GM12878 (cell line): ENCODE measurements at regions not wholly inside any gene's neighbourhood (a gene's known extent, or its start where the extent isn't known, plus 50 kb on each side); places are given as distances from the start of the nearest gene placed in this dataset.

Experiments
- BCLAF1 ChIP-seq: fragments of 450-650 bp; IDR thresholded peaks from 2 replicates; pipeline ENCODE4 v1.6.1; 2017; ENCODE audit warnings: antibody characterized with exemption, mild to moderate bottlenecking, moderate library complexity
- CBX3 ChIP-seq: fragments of 200-600 bp; sonication (generic); IDR thresholded peaks from 2 replicates; pipeline ENCODE4 v1.6.1; 2016; ENCODE audit warnings: low read depth, borderline replicate concordance
- CREM ChIP-seq: IDR thresholded peaks from 2 replicates; pipeline ENCODE4 v1.6.1; 2014; ENCODE audit warnings: antibody characterized with exemption, low read depth
- CTCF ChIP-seq, 3 experiments: IDR thresholded peaks in 2 of 3; conservative IDR thresholded peaks in 1 of 3; 2 replicates each; pipeline ENCODE4 v1.5.1; 2011; ENCODE audit warnings: low read depth in 3 of 3, low read length in 3 of 3, mild to moderate bottlenecking in 3 of 3, control low read depth in 2 of 3, moderate library complexity in 2 of 3, inconsistent platforms in 1 of 3, mixed read lengths in 1 of 3; ENCODE audit not compliant: control insufficient read depth in 2 of 3, insufficient read depth in 1 of 3; ENCODE audit errors: extremely low read depth in 1 of 3
- DPF2 ChIP-seq: fragments of 450-650 bp; IDR thresholded peaks from 2 replicates; pipeline ENCODE4 v1.6.1; 2017; ENCODE audit warnings: mild to moderate bottlenecking
- IKZF1 ChIP-seq: fragments of 450-650 bp; conservative IDR thresholded peaks from 2 replicates; pipeline ENCODE4 v1.6.1; 2017; ENCODE audit warnings: antibody characterized with exemption, mild to moderate bottlenecking
- KAT2A ChIP-seq: conservative IDR thresholded peaks from 2 replicates; pipeline ENCODE4 v1.6.1; 2011; ENCODE audit warnings: low read depth, low read length; ENCODE audit not compliant: control insufficient read depth
- NR2C2 ChIP-seq: IDR thresholded peaks from 2 replicates; pipeline ENCODE4 v1.6.1; 2011; ENCODE audit warnings: borderline replicate concordance, low read depth; ENCODE audit not compliant: control insufficient read depth, insufficient read length
- YY1 ChIP-seq: IDR thresholded peaks from 2 replicates; pipeline ENCODE4 v1.6.1; 2011; ENCODE audit warnings: low read depth, mild to moderate bottlenecking, low read length
- ZBTB4 ChIP-seq: fragments of 450-650 bp; formaldehyde crosslinking; IDR thresholded peaks from 2 replicates; pipeline ENCODE4 v1.4.0; 2022; ENCODE audit warnings: mild to moderate bottlenecking, moderate library complexity
- ZNF384 ChIP-seq: IDR thresholded peaks from 2 replicates; pipeline ENCODE4 v1.6.1; 2012; ENCODE audit warnings: low read depth, mild to moderate bottlenecking, low read length, improper control_type of control experiment, borderline replicate concordance

- TF ChIP-seq CTCF (IDR thresholded peaks at IDR 0.05 in 2 of 3, conservative IDR thresholded peaks at IDR 0.05 in 1 of 3; ENCODE audit: control insufficient read depth in 2 of 3, extremely low read depth in 1 of 3, insufficient read depth in 1 of 3, low read depth in 3 of 3, low read length in 3 of 3) = no peak
- TF ChIP-seq YY1 = no peak
- no peak for TF ChIP-seq ZBTB4
- no peak for TF ChIP-seq CBX3
- TF ChIP-seq DPF2 = 0 out of 2 replicates have a peak, but pooled peaks have one; percentile 51
- TF ChIP-seq KAT2A = no peak
- 0 out of 2 replicates have a peak, but pooled peaks have one; percentile 11 for TF ChIP-seq IKZF1
- TF ChIP-seq CREM = no peak
- no peak for TF ChIP-seq ZNF384
- no peak for TF ChIP-seq NR2C2
- TF ChIP-seq BCLAF1 = no peak
These were observed 293.7 kb downstream of the SEC14L1 start (continued) for GRCh38 chr17:77434136-77435114.
